KMS-11 (cell line): ENCODE measurements at regions not wholly inside any gene's neighbourhood (a gene's known extent, or its start where the extent isn't known, plus 50 kb on each side); places are given as distances from the start of the nearest gene placed in this dataset.

Experiments used
- H2AFZ ChIP-seq: fragments of 200-600 bp; sonication (generic); 2 replicates; pipeline ENCODE4 v1.6.1; 2016; ENCODE audit warnings: antibody characterized with exemption, mixed run types, low read depth
- H3K27ac ChIP-seq: fragments of 200-600 bp; sonication (generic); 2 replicates; pipeline ENCODE4 v1.6.1; 2016; ENCODE audit warnings: mild to moderate bottlenecking, mixed run types
- H3K27me3 ChIP-seq: fragments of 200-600 bp; sonication (generic); 2 replicates; pipeline ENCODE4 v1.6.1; 2017; ENCODE audit warnings: mild to moderate bottlenecking, low read depth, mixed run types, moderate library complexity; ENCODE audit not compliant: insufficient read depth
- H3K36me3 ChIP-seq: fragments of 200-600 bp; sonication (generic); 2 replicates; pipeline ENCODE4 v1.6.1; 2017; ENCODE audit warnings: mild to moderate bottlenecking, mixed run types; ENCODE audit not compliant: insufficient read depth
- H3K4me1 ChIP-seq: fragments of 200-600 bp; sonication (generic); 2 replicates; pipeline ENCODE4 v1.6.1; 2016; ENCODE audit warnings: mild to moderate bottlenecking, low read depth, mixed run types; ENCODE audit not compliant: poor library complexity, severe bottlenecking
- H3K4me2 ChIP-seq: fragments of 200-600 bp; sonication (generic); 2 replicates; pipeline ENCODE4 v1.7.0; 2016; ENCODE audit warnings: mild to moderate bottlenecking, mixed run types
- H3K4me3 ChIP-seq: fragments of 200-600 bp; sonication (generic); IDR thresholded peaks from 2 replicates; pipeline ENCODE4 v1.6.1; 2017; ENCODE audit warnings: low read depth, low read length, mixed read lengths; ENCODE audit not compliant: insufficient read depth
- H3K79me2 ChIP-seq: fragments of 200-600 bp; sonication (generic); 2 replicates; pipeline ENCODE4 v1.6.1; 2016; ENCODE audit warnings: low read depth, mixed run types; ENCODE audit not compliant: insufficient read depth
- H3K9ac ChIP-seq: fragments of 200-600 bp; sonication (generic); 2 replicates; pipeline ENCODE4 v1.6.1; 2016; ENCODE audit warnings: mild to moderate bottlenecking, mixed run types
- H4K20me1 ChIP-seq: fragments of 200-600 bp; sonication (generic); 2 replicates; pipeline ENCODE4 v1.6.1; 2016; ENCODE audit warnings: mild to moderate bottlenecking, mixed run types; ENCODE audit not compliant: insufficient read depth
- TF ChIP-seq, protein P1 (sequence below): fragments of 200-600 bp; sonication (generic); conservative IDR thresholded peaks from 2 replicates; pipeline ENCODE4 v1.6.1; 2017; ENCODE audit warnings: low read depth, mild to moderate bottlenecking, antibody characterized with exemption, low read length, moderate library complexity, mixed read lengths

DNA sequence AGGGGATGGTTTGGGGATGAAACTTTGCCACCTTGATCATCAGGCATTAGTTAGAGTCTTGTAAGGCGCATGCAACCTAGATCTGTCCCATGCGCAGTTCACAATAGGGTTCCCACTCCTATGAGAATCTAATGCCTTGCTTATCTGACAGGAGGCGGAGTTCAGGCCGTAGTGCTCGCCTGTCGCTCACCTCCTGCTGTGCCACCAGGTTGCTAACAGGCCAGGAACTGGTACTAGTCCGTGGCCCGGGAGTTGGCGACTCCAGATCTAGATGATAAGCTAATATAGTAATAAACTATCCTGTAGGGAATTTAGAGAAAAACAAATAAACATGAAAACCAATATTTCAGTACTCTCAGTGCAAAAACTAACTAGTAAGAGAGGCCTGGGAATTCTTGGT is 155.4 kb upstream of the ANO5 start:
- no peak overlapping the region for H3K4me2 ChIP-seq
- no peaks in the 10 kb centered on the region for H3K79me2 ChIP-seq
- no peaks in the 10 kb centered on the region for H3K4me1 ChIP-seq
- no peaks in the 10 kb centered on the region for H3K27me3 ChIP-seq
- no peak overlapping the region for H3K27ac ChIP-seq
- H3K4me3 ChIP-seq: no peak overlapping the region
- no peak overlapping the region for H3K9ac ChIP-seq
- no peaks in the 10 kb centered on the region for H3K36me3 ChIP-seq
- H4K20me1 ChIP-seq: no peaks in the 10 kb centered on the region
- H2AFZ ChIP-seq: no peak overlapping the region
- TF ChIP-seq, protein P1, sequence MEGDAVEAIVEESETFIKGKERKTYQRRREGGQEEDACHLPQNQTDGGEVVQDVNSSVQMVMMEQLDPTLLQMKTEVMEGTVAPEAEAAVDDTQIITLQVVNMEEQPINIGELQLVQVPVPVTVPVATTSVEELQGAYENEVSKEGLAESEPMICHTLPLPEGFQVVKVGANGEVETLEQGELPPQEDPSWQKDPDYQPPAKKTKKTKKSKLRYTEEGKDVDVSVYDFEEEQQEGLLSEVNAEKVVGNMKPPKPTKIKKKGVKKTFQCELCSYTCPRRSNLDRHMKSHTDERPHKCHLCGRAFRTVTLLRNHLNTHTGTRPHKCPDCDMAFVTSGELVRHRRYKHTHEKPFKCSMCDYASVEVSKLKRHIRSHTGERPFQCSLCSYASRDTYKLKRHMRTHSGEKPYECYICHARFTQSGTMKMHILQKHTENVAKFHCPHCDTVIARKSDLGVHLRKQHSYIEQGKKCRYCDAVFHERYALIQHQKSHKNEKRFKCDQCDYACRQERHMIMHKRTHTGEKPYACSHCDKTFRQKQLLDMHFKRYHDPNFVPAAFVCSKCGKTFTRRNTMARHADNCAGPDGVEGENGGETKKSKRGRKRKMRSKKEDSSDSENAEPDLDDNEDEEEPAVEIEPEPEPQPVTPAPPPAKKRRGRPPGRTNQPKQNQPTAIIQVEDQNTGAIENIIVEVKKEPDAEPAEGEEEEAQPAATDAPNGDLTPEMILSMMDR: no peak

DNA sequence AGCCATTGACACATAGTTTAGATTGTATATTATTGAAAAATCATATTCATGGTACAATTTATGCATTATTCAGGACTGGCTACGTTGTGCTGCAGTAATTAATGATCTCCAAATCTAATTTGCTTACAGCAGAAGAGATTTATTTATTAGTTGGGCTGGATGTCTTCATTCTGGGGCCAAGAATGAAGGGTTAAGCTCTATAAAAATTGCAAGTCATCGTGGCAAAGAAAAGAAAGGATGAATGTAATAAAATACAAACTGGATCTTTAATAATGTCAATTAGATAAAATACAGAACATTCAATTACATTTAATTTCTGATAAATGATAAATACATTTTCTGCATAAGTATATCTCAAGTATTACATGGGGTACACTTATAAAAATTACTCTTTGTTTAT is 151.8 kb upstream of the ANO5 start:
- Histone ChIP-seq H3K9ac (no peak overlapping the region), H3K27me3 (no peaks in the 10 kb centered on the region), H3K4me2 (no peak overlapping the region), H3K4me3 (no peak overlapping the region), H2AFZ (no peak overlapping the region), H3K27ac (no peak overlapping the region), H3K79me2 (no peaks in the 10 kb centered on the region), H4K20me1 (no peaks in the 10 kb centered on the region), H3K36me3 (no peaks in the 10 kb centered on the region), H3K4me1 (no peaks in the 10 kb centered on the region)
- TF ChIP-seq, protein P1: no peak

DNA sequence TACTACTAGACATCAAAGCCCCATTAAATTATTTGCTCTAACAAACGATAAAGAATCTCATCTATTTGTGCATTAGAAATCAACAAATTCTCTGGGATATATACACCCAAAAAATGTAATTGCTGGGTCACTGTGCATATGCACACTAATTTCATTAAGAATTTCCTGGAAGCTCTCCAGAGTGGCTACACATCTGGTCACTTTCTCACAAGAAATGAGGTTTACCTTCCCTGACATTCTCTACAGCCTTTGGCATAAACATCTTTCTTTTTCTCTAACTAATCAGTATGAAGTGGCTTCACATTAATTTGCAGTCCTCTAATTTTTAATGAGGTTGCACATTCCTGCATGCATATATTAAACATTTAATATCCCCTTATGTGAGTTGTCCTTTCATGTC is 150.8 kb upstream of the ANO5 start:
- Histone ChIP-seq H3K4me1 (no peaks in the 10 kb centered on the region), H3K27me3 (no peaks in the 10 kb centered on the region), H3K27ac (no peak overlapping the region), H4K20me1 (no peaks in the 10 kb centered on the region), H3K36me3 (no peaks in the 10 kb centered on the region), H2AFZ (no peak overlapping the region), H3K4me2 (no peak overlapping the region), H3K79me2 (no peaks in the 10 kb centered on the region), H3K4me3 (no peak overlapping the region), H3K9ac (no peak overlapping the region)
- TF ChIP-seq, protein P1: no peak

DNA sequence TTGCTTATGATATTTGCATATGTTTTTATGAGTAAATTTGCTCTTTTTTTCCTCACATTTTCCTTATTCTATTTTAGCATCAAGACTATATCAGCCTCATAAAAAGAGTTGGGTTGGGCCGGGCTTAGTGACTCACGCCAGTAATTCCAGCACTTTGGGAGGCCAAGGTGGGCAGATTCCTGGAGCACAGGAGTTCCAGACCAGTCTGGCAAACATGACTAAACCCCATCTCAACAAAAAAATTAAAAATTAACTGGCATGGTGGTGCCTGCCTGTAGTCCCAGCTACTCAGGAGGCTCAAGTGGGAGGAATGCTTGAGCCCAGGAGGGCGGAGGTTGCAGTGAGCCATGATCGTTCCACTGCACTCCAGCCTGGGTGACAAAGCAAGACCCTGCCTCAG is 148.8 kb upstream of the ANO5 start:
- Histone ChIP-seq H4K20me1 (no peaks in the 10 kb centered on the region), H3K27ac (no peak overlapping the region), H3K79me2 (no peaks in the 10 kb centered on the region), H3K4me1 (no peaks in the 10 kb centered on the region), H3K9ac (no peak overlapping the region), H2AFZ (no peak overlapping the region), H3K4me2 (no peak overlapping the region), H3K4me3 (no peak overlapping the region), H3K27me3 (no peaks in the 10 kb centered on the region), H3K36me3 (no peaks in the 10 kb centered on the region)
- TF ChIP-seq, protein P1: no peak

DNA sequence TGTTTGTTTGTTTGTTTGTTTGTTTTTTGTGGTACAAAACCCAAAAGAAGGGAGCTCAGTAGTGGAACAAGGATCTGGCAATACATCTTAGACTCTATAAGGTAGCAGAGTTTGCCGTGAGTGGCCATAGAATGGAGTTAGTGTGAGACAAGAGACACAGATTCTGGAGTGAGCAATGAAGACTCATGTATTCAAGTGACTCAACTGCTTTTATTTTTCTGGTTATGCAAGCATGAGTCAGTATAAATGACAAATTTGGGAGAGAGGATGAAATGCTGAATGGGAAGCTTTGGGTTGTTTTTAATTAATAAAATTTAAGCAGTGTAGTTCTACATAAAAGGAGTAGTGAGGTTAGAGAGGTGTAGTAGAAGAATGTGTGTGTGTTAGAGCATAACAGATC is 143.6 kb upstream of the ANO5 start:
- no peaks in the 10 kb centered on the region for H3K36me3 ChIP-seq
- no peaks in the 10 kb centered on the region for H3K79me2 ChIP-seq
- H3K4me1 ChIP-seq: no peaks in the 10 kb centered on the region
- H2AFZ ChIP-seq: no peak overlapping the region
- no peak overlapping the region for H3K27ac ChIP-seq
- H4K20me1 ChIP-seq: no peaks in the 10 kb centered on the region
- no peak overlapping the region for H3K4me3 ChIP-seq
- H3K9ac ChIP-seq: no peak overlapping the region
- no peaks in the 10 kb centered on the region for H3K27me3 ChIP-seq
- H3K4me2 ChIP-seq: no peak overlapping the region
- TF ChIP-seq, protein P1: no peak
